ENCODE measurements at regions not wholly inside any gene's neighbourhood (a gene's known extent, or its start where the extent isn't known, plus 50 kb on each side); places are given as distances from the start of the nearest gene placed in this dataset.

- no peak for DNase-seq (ENCODE audit: low read depth in 2 of 2)
Observed at GRCh38 chr7:41878309-41879295, 175.7 kb upstream of the INHBA start.

GRCh38 chr7:41877118-41877517 lies 174.2 kb upstream of the INHBA start:
- DNase-seq (ENCODE audit: low read depth in 2 of 2) = no peak

GRCh38 chr7:41875513-41875912 lies 172.6 kb upstream of the INHBA start:
- no peak for DNase-seq (ENCODE audit: low read depth in 2 of 2)

GRCh38 chr7:41874201-41874785 lies 171.4 kb upstream of the INHBA start:
- no peak for DNase-seq (ENCODE audit: low read depth in 2 of 2)

- no peak for DNase-seq (ENCODE audit: low read depth in 2 of 2)
Observed at GRCh38 chr7:41873741-41874140, 170.9 kb upstream of the INHBA start.

GRCh38 chr7:41872966-41873365 lies 170.1 kb upstream of the INHBA start:
- no peak for DNase-seq (ENCODE audit: low read depth in 2 of 2)

GRCh38 chr7:41870461-41871138 lies 167.7 kb upstream of the INHBA start:
- DNase-seq (ENCODE audit: low read depth in 2 of 2) = no peak

GRCh38 chr7:41869997-41870396 lies 167.1 kb upstream of the INHBA start:
- no peak for DNase-seq (ENCODE audit: low read depth in 2 of 2)

- DNase-seq (ENCODE audit: low read depth in 2 of 2) = no peak
Observed at GRCh38 chr7:41869596-41869995, 166.7 kb upstream of the INHBA start.

GRCh38 chr7:41869091-41869490 lies 166.2 kb upstream of the INHBA start:
- no peak for DNase-seq (ENCODE audit: low read depth in 2 of 2)

GRCh38 chr7:41867639-41868280 lies 164.9 kb upstream of the INHBA start:
- DNase-seq (ENCODE audit: low read depth in 2 of 2) = no peak

- DNase-seq (ENCODE audit: low read depth in 2 of 2) = no peak
Observed at GRCh38 chr7:41862261-41862660, 159.4 kb upstream of the INHBA start.

- no peak for DNase-seq (ENCODE audit: low read depth in 2 of 2)
Observed at GRCh38 chr7:41861642-41862041, 158.8 kb upstream of the INHBA start.

- DNase-seq (ENCODE audit: low read depth in 2 of 2) = no peak
Observed at GRCh38 chr7:41858201-41858600, 155.3 kb upstream of the INHBA start.

GRCh38 chr7:41855798-41856197 lies 152.9 kb upstream of the INHBA start:
- no peak for DNase-seq (ENCODE audit: low read depth in 2 of 2)

- no peak for DNase-seq (ENCODE audit: low read depth in 2 of 2)
Observed at GRCh38 chr7:41847606-41848005, 144.7 kb upstream of the INHBA start.

- DNase-seq (ENCODE audit: low read depth in 2 of 2) = no peak
Observed at GRCh38 chr7:41847151-41847550, 144.3 kb upstream of the INHBA start.

- no peak for DNase-seq (ENCODE audit: low read depth in 2 of 2)
Observed at GRCh38 chr7:41842956-41843355, 140.1 kb upstream of the INHBA start.

- no peak for DNase-seq (ENCODE audit: low read depth in 2 of 2)
Observed at GRCh38 chr7:41837916-41838315, 135.0 kb upstream of the INHBA start.

GRCh38 chr7:41835976-41836530 lies 133.2 kb upstream of the INHBA start:
- no peak for DNase-seq (ENCODE audit: low read depth in 2 of 2)

- DNase-seq (ENCODE audit: low read depth in 2 of 2) = no peak
Observed at GRCh38 chr7:41834805-41835694, 132.2 kb upstream of the INHBA start.

Measured in stimulated activated CD8-positive, alpha-beta memory T cell treated with anti-CD3 and anti-CD28 coated beads, Interleukin-7, amount 100 ng/mL, for 1 hour (primary cell).